H1 (cell line): ENCODE measurements at regions not wholly inside any gene's neighbourhood (a gene's known extent, or its start where the extent isn't known, plus 50 kb on each side); places are given as distances from the start of the nearest gene placed in this dataset.

Experiments used
- CTCF ChIA-PET: fragments of 300-600 bp; sonication (Branson Sonifier 250); formaldehyde crosslinking; loops from one replicate; lab custom pipeline; 2021; ENCODE audit not compliant: partially characterized antibody; lab: Charles Lee
- POLR2A ChIA-PET: fragments of 300-600 bp; sonication (Branson Sonifier 250); formaldehyde crosslinking; loops from one replicate; lab custom pipeline; 2021; ENCODE audit warnings: inconsistent platforms; ENCODE audit not compliant: partially characterized antibody; lab: Charles Lee
- DNase-seq, 2 experiments: peaks; one replicate each; pipeline versions ENCODE4 v3.0.0 to v3.0.0-alpha.2; 2010 to 2022; ENCODE audit warnings: low spot score in 2 of 2, low read depth in 1 of 2, mixed read lengths in 1 of 2
- FAIRE-seq: peaks from 2 replicates; lab custom pipeline; 2011; peaks lifted over from hg19 to GRCh38; lab: Jason Lieb, UNC
- H2AFZ ChIP-seq: 2 replicates; pipeline ENCODE4 v1.8.1; 2012; ENCODE audit warnings: low read length, inconsistent platforms
- H2AK5ac ChIP-seq: 2 replicates; pipeline ENCODE4 v1.6.1; 2013; ENCODE audit warnings: low read depth, low read length
- H2BK120ac ChIP-seq: replicated peaks from 2 replicates; pipeline ENCODE3; 2013; ENCODE audit warnings: low read depth, low read length, inconsistent platforms
- H2BK12ac ChIP-seq: 2 replicates; pipeline ENCODE4 v1.6.1; 2013; ENCODE audit warnings: low read depth, low read length
- H2BK15ac ChIP-seq: 2 replicates; pipeline ENCODE4 v1.6.1; 2013; ENCODE audit warnings: low read length
- H2BK20ac ChIP-seq: 2 replicates; pipeline ENCODE4 v1.6.1; 2013; ENCODE audit warnings: low read length
- H2BK5ac ChIP-seq: 2 replicates; pipeline ENCODE4 v1.6.1; 2013; ENCODE audit warnings: low read depth, low read length
- H3K14ac ChIP-seq: 2 replicates; pipeline ENCODE4 v1.6.1; 2013; ENCODE audit warnings: inconsistent platforms; ENCODE audit not compliant: insufficient read length
- H3K18ac ChIP-seq: 2 replicates; pipeline ENCODE4 v1.6.1; 2013; ENCODE audit warnings: low read length; ENCODE audit errors: extremely low read depth
- H3K23ac ChIP-seq: 2 replicates; pipeline ENCODE4 v1.6.1; 2013; ENCODE audit warnings: inconsistent platforms; ENCODE audit not compliant: insufficient read length
- H3K23me2 ChIP-seq: 2 replicates; pipeline ENCODE4 v1.6.1; 2013; ENCODE audit warnings: low read depth, low read length
- H3K27ac ChIP-seq: 2 replicates; pipeline ENCODE4 v1.6.1; 2011; ENCODE audit warnings: low read depth, low read length, inconsistent platforms
- H3K27me3 ChIP-seq, 4 experiments: replicated peaks in 1 of 4; 1 replicate in 1 of 4; 2 replicates in 3 of 4; pipeline versions ENCODE4 v1.6.1 to v1.8.1; 2011 to 2013; ENCODE audit warnings: low read length in 3 of 4, mild to moderate bottlenecking in 3 of 4, inconsistent platforms in 2 of 4, mixed read lengths in 2 of 4, moderate library complexity in 1 of 4; ENCODE audit not compliant: control insufficient read depth in 3 of 4, insufficient read depth in 3 of 4; ENCODE audit errors: extremely low read depth in 1 of 4
- H3K36me3 ChIP-seq, 4 experiments: 2 replicates each; pipeline versions ENCODE4 v1.6.1 to v1.8.1; 2011 to 2013; ENCODE audit warnings: mild to moderate bottlenecking in 4 of 4, low read length in 3 of 4, moderate library complexity in 2 of 4, control low read depth in 1 of 4, inconsistent platforms in 1 of 4; ENCODE audit not compliant: insufficient read depth in 4 of 4, control insufficient read depth in 2 of 4
- H3K4ac ChIP-seq: replicated peaks from 2 replicates; pipeline ENCODE3; 2013; ENCODE audit warnings: low read length, low read depth, mixed read lengths, inconsistent platforms; ENCODE audit not compliant: insufficient read length
- H3K4me1 ChIP-seq, 4 experiments: replicated peaks in 1 of 4; 1 replicate in 1 of 4; 2 replicates in 3 of 4; pipeline versions ENCODE4 v1.6.1 to v1.8.1; 2011 to 2013; ENCODE audit warnings: low read length in 3 of 4, inconsistent platforms in 2 of 4, mixed read lengths in 1 of 4; ENCODE audit not compliant: insufficient read depth in 4 of 4, control insufficient read depth in 3 of 4
- H3K4me2 ChIP-seq, 2 experiments: 2 replicates each; pipeline versions ENCODE4 v1.6.1 to v1.8.1; 2011 to 2013; ENCODE audit warnings: low read depth in 2 of 2, low read length in 2 of 2, control low read depth in 1 of 2, inconsistent platforms in 1 of 2, mild to moderate bottlenecking in 1 of 2; ENCODE audit not compliant: insufficient read depth in 1 of 2
- H3K4me3 ChIP-seq, 4 experiments: fragments of 200-600, 300-600 bp in 1 of 4; sonication (generic), shearing (Covaris generic), sonication (Bioruptor Twin) in 1 of 4; 2 replicates each; pipeline versions ENCODE4 v1.5.1 to v1.8.1; 2011 to 2016; ENCODE audit warnings: low read length in 4 of 4, low read depth in 3 of 4, control low read depth in 2 of 4, inconsistent platforms in 2 of 4, mild to moderate bottlenecking in 2 of 4, mixed read lengths in 1 of 4, moderate library complexity in 1 of 4; ENCODE audit not compliant: insufficient read depth in 2 of 4; ENCODE audit errors: extremely low read depth in 1 of 4
- H3K56ac ChIP-seq: replicated peaks from 2 replicates; pipeline ENCODE3; 2013; ENCODE audit warnings: low read depth, mild to moderate bottlenecking, mixed read lengths, low read length, inconsistent platforms; ENCODE audit not compliant: insufficient read length
- H3K79me1 ChIP-seq: 2 replicates; pipeline ENCODE4 v1.6.1; 2013; ENCODE audit warnings: low read depth, low read length, control low read depth
- H3K79me2 ChIP-seq, 2 experiments: 2 replicates each; pipeline versions ENCODE4 v1.6.1 to v1.8.1; 2012 to 2013; ENCODE audit warnings: low read length in 2 of 2, mild to moderate bottlenecking in 2 of 2, inconsistent platforms in 1 of 2; ENCODE audit not compliant: insufficient read depth in 2 of 2, control insufficient read depth in 1 of 2
- H3K9ac ChIP-seq, 4 experiments: replicated peaks in 1 of 4; 1 replicate in 1 of 4; 2 replicates in 3 of 4; pipeline versions ENCODE4 v1.6.1 to v1.8.1; 2011 to 2013; ENCODE audit warnings: low read depth in 3 of 4, low read length in 3 of 4, control low read depth in 2 of 4, mild to moderate bottlenecking in 2 of 4, moderate library complexity in 2 of 4, inconsistent platforms in 1 of 4; ENCODE audit errors: extremely low read depth in 1 of 4
- H3K9me3 ChIP-seq, 2 experiments: 2 replicates each; pipeline versions ENCODE4 v1.6.1 to v1.8.1; 2012 to 2013; ENCODE audit warnings: mild to moderate bottlenecking in 2 of 2, moderate library complexity in 2 of 2, control low read depth in 1 of 2, inconsistent platforms in 1 of 2, low read depth in 1 of 2, low read length in 1 of 2, mixed read lengths in 1 of 2; ENCODE audit not compliant: insufficient read depth in 2 of 2
- H4K20me1 ChIP-seq, 2 experiments: replicated peaks in 1 of 2; 2 replicates each; pipeline versions ENCODE3 to v1.8.1; 2011 to 2013; ENCODE audit warnings: inconsistent platforms in 2 of 2, low read length in 2 of 2, mild to moderate bottlenecking in 1 of 2; ENCODE audit not compliant: insufficient read depth in 2 of 2, control insufficient read depth in 1 of 2
- H4K5ac ChIP-seq: 2 replicates; pipeline ENCODE4 v1.6.1; 2013; ENCODE audit warnings: low read length, low read depth, mixed read lengths, inconsistent platforms; ENCODE audit not compliant: insufficient read length
- H4K8ac ChIP-seq: 2 replicates; pipeline ENCODE4 v1.8.0; 2013; ENCODE audit warnings: mild to moderate bottlenecking, moderate library complexity, low read length, inconsistent platforms; ENCODE audit not compliant: insufficient read depth; ENCODE audit errors: extremely low read depth
- H4K91ac ChIP-seq: replicated peaks from 2 replicates; pipeline ENCODE3; 2013; ENCODE audit warnings: low read length, mixed read lengths, inconsistent platforms; ENCODE audit not compliant: insufficient read length
- BCL11A ChIP-seq, 2 experiments: IDR thresholded peaks; one replicate each; pipeline ENCODE4 v1.6.1; 2011; ENCODE audit warnings: low read depth in 2 of 2, low read length in 2 of 2, mild to moderate bottlenecking in 2 of 2
- CEBPB ChIP-seq: IDR thresholded peaks from 2 replicates; pipeline ENCODE4 v1.6.1; 2012; ENCODE audit warnings: low read depth, low read length
- CHD1 ChIP-seq: IDR thresholded peaks from 2 replicates; pipeline ENCODE4 v1.6.1; 2012; ENCODE audit warnings: low read depth, low read length, improper control_type of control experiment
- EP300 ChIP-seq, 2 experiments: IDR thresholded peaks; 1 replicate in 1 of 2; 2 replicates in 1 of 2; pipeline ENCODE4 v1.6.1; 2011 to 2012; ENCODE audit warnings: low read depth in 2 of 2, low read length in 2 of 2, mild to moderate bottlenecking in 2 of 2, borderline replicate concordance in 1 of 2, inconsistent platforms in 1 of 2, moderate library complexity in 1 of 2
- NANOG ChIP-seq: IDR thresholded peaks from 2 replicates; pipeline ENCODE4 v1.6.1; 2011; ENCODE audit warnings: low read length, low read depth, mild to moderate bottlenecking, inconsistent platforms; ENCODE audit not compliant: insufficient read depth, poor library complexity, severe bottlenecking
- RBBP5 ChIP-seq: IDR thresholded peaks from 2 replicates; pipeline ENCODE4 v1.7.1; 2012; ENCODE audit warnings: low read depth, mild to moderate bottlenecking, inconsistent platforms, low read length, moderate library complexity, borderline replicate concordance
- SAP30 ChIP-seq: fragments of 300-600 bp; sonication (generic); IDR thresholded peaks from 2 replicates; pipeline ENCODE4 v1.7.1; 2012; ENCODE audit warnings: low read length, moderate library complexity, mild to moderate bottlenecking, inconsistent platforms; ENCODE audit not compliant: insufficient read depth, insufficient replicate concordance
- SIRT6 ChIP-seq: IDR thresholded peaks from one replicate; pipeline ENCODE4 v1.7.1; 2012; ENCODE audit warnings: low read length, inconsistent platforms
- WGBS, 2 experiments: shearing (Covaris generic) in 1 of 2; methylation state at CpG; one replicate each; pipeline versions ENCODE4 v1.1.6 to v1.1.7; 2013 to 2015; ENCODE audit warnings: low lambda C conversion rate in 2 of 2, mixed read lengths in 2 of 2, inconsistent platforms in 1 of 2, low coverage in 1 of 2, missing lambda C conversion rate in 1 of 2; ENCODE audit not compliant: insufficient replicate concordance in 2 of 2, insufficient coverage in 1 of 2, insufficient read length in 1 of 2; ENCODE audit errors: extremely low coverage in 1 of 2, missing lambda C conversion rate in 1 of 2; 5-methylcytosine and 5-hydroxymethylcytosine counted together

- no peak overlapping the region for H2BK15ac ChIP-seq
- H4K20me1 ChIP-seq, result no peaks in the 10 kb centered on the region
- ChIA-PET POLR2A (no interaction called here), CTCF (no interaction called here)
- H3K79me1 ChIP-seq, result no peaks in the 10 kb centered on the region
- H4K5ac ChIP-seq, result no peak overlapping the region
- H3K4ac ChIP-seq, result no peak overlapping the region
- H3K79me2 ChIP-seq, result no peaks in the 10 kb centered on the region
- no peaks in the 10 kb centered on the region for H3K36me3 ChIP-seq
- no peak overlapping the region for H3K27ac ChIP-seq
- DNase-seq (no peak), FAIRE-seq (no peak)
- no peak overlapping the region for H2AK5ac ChIP-seq
- H3K23ac ChIP-seq, result no peak overlapping the region
- no peak overlapping the region for H3K18ac ChIP-seq
- 97% methylated on average over 4 of the region's 4 CpGs; no CpG with 5 or more reads in 1 of the 2 experiments for WGBS, 2 experiments
- no peak overlapping the region for H2BK20ac ChIP-seq
- no peak overlapping the region for H4K91ac ChIP-seq
- H3K9ac ChIP-seq, result no peak overlapping the region
- no peak overlapping the region for H2BK120ac ChIP-seq
- no peaks in the 10 kb centered on the region for H3K4me1 ChIP-seq
- H3K14ac ChIP-seq, result no peak overlapping the region
- H2BK5ac ChIP-seq, result no peak overlapping the region
- peaks cover 0 to 1% (median 0%) of the 10 kb centered on the region in 4 experiments; a peak in 1 of 7 replicates for H3K27me3 ChIP-seq
- no peak overlapping the region; the same call in 1 of the 2 replicates for H4K8ac ChIP-seq
- H2BK12ac ChIP-seq, result no peak overlapping the region
- H3K4me3 ChIP-seq, result no peak overlapping the region
- H3K9me3 ChIP-seq, result no peaks in the 10 kb centered on the region
- H2AFZ ChIP-seq, result no peak overlapping the region
- no peaks in the 10 kb centered on the region for H3K23me2 ChIP-seq
- H3K4me2 ChIP-seq, result no peak overlapping the region
- H3K56ac ChIP-seq, result no peak overlapping the region
- TF ChIP-seq CEBPB (no peak), CHD1 (no peak), NANOG (no peak), SAP30 (no peak), SIRT6 (no peak), EP300 (IDR thresholded peaks at IDR 0.05; ENCODE audit: borderline replicate concordance in 1 of 2, low read depth in 2 of 2, low read length in 2 of 2) (no peak), BCL11A (IDR thresholded peaks at IDR 0.05; ENCODE audit: low read depth in 2 of 2, low read length in 2 of 2) (no peak), RBBP5 (no peak)
Observed at GRCh38 chr16:61150351-61150750, 885.9 kb downstream of the CDH8 start.
